PC-3 (cell line): ENCODE measurements at regions not wholly inside any gene's neighbourhood (a gene's known extent, or its start where the extent isn't known, plus 50 kb on each side); places are given as distances from the start of the nearest gene placed in this dataset.

ENCODE experiments used
- EZH2 ChIP-seq: fragments of 300-600 bp; sonication (generic); IDR thresholded peaks from one replicate; pipeline ENCODE4 v1.6.1; 2017; ENCODE audit warnings: antibody characterized with exemption, mild to moderate bottlenecking, low read length; ENCODE audit not compliant: unreplicated experiment
- TF ChIP-seq, protein P1 (sequence below): fragments of 300-600 bp; sonication (generic); conservative IDR thresholded peaks from 2 replicates; pipeline ENCODE4 v1.5.1; 2017; ENCODE audit warnings: antibody characterized with exemption, low read depth, mild to moderate bottlenecking, low read length

- TF ChIP-seq, protein P1, sequence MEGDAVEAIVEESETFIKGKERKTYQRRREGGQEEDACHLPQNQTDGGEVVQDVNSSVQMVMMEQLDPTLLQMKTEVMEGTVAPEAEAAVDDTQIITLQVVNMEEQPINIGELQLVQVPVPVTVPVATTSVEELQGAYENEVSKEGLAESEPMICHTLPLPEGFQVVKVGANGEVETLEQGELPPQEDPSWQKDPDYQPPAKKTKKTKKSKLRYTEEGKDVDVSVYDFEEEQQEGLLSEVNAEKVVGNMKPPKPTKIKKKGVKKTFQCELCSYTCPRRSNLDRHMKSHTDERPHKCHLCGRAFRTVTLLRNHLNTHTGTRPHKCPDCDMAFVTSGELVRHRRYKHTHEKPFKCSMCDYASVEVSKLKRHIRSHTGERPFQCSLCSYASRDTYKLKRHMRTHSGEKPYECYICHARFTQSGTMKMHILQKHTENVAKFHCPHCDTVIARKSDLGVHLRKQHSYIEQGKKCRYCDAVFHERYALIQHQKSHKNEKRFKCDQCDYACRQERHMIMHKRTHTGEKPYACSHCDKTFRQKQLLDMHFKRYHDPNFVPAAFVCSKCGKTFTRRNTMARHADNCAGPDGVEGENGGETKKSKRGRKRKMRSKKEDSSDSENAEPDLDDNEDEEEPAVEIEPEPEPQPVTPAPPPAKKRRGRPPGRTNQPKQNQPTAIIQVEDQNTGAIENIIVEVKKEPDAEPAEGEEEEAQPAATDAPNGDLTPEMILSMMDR: no peak
- TF ChIP-seq EZH2: no peak
These were observed 418.9 kb upstream of the ADGRL2 start for GRCh38 chr1:81381881-81382280.
